ENCODE measurements at regions not wholly inside any gene's neighbourhood (a gene's known extent, or its start where the extent isn't known, plus 50 kb on each side); places are given as distances from the start of the nearest gene placed in this dataset.

DNA sequence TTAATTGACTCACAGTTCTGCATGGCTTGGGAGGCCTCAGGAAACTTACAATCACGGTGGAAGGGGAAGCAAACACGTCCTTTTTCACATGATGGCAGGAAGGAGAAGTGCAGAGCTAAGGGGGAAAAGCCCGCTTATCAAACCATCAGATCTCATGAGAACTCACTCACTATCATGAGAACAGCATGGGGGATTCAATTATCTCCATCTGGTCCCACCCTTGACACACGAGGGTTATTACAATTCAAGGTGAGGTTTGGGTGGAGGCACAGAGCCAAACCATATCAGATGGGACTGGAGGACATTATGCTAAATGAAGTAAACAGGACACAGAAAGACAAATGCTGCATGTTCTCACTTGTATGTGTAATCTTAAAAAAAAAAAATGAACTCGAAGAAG lies 141.4 kb upstream of the HABP2 start:
- Histone ChIP-seq H3K36me3 (no peaks in the 10 kb centered on the region), H3K27ac (no peak overlapping the region), H3K4me1 (ENCODE audit: control insufficient read depth in 1 of 2, low read depth in 2 of 2) (no peaks in the 10 kb centered on the region), H3K4me3 (no peak overlapping the region), H3K27me3 (replicated peaks; ENCODE audit: insufficient read depth) (no peaks in the 10 kb centered on the region), H3K9me3 (no peaks in the 10 kb centered on the region)
- no peak for TF ChIP-seq CTCF (IDR thresholded peaks at IDR 0.05)
- DNase-seq (ENCODE audit: low spot score) (no peak), ATAC-seq (ENCODE audit: insufficient number of reproducible peaks, low FRiP score, low read depth) (no peak)

DNA sequence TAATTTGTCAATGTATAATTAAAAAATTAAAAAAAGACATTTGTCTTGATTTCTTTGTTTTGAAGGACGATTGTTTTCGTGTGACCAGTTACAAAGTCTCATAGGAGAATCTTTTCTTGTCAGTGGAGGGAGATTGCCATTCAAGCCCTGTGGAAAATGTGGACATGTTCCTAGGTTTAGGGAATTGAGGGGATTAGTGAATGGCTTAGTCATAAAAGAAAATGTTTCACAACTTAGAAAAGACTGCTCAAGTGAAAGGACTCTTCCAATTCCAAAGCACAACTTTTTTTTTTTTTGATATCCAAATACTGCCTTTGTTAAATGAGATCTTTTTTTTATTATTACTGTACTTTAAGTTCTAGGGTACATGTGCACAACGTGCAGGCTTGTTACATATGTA lies 140.7 kb upstream of the HABP2 start:
- Histone ChIP-seq H3K36me3 (no peaks in the 10 kb centered on the region), H3K27ac (no peak overlapping the region), H3K4me1 (ENCODE audit: control insufficient read depth in 1 of 2, low read depth in 2 of 2) (no peaks in the 10 kb centered on the region), H3K27me3 (replicated peaks; ENCODE audit: insufficient read depth) (no peaks in the 10 kb centered on the region), H3K4me3 (no peak overlapping the region), H3K9me3 (no peaks in the 10 kb centered on the region)
- DNase-seq (ENCODE audit: low spot score) (no peak), ATAC-seq (ENCODE audit: insufficient number of reproducible peaks, low FRiP score, low read depth) (no peak)
- TF ChIP-seq CTCF (IDR thresholded peaks at IDR 0.05): no peak

DNA sequence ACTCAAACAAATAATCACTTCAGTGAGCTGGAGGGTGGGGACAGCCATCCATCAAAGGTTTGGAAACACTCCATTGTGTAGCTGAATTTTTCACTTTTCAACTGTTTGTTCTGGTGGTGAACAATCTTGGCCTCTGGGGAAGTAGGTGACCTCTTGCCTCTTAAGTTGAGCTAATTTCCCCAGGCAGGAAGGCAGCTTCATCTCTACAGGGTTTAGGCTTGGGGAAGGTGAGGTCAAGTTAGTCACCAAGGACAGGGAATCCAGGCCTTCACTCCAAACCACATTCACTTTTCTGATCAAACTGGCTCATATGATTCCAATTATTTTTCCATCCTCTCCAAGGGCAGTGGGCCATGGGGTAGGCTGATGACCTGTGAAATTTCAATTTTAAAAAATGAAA lies 138.3 kb upstream of the HABP2 start:
- ATAC-seq (ENCODE audit: insufficient number of reproducible peaks, low FRiP score, low read depth): no peak
- no peak for DNase-seq (ENCODE audit: low spot score)
- TF ChIP-seq CTCF (IDR thresholded peaks at IDR 0.05): no peak
- Histone ChIP-seq H3K27ac (no peak overlapping the region), H3K27me3 (replicated peaks; ENCODE audit: insufficient read depth) (no peaks in the 10 kb centered on the region), H3K4me1 (ENCODE audit: control insufficient read depth in 1 of 2, low read depth in 2 of 2) (no peaks in the 10 kb centered on the region), H3K9me3 (peaks cover 4% of the 10 kb centered on the region), H3K4me3 (no peak overlapping the region), H3K36me3 (no peaks in the 10 kb centered on the region)

DNA sequence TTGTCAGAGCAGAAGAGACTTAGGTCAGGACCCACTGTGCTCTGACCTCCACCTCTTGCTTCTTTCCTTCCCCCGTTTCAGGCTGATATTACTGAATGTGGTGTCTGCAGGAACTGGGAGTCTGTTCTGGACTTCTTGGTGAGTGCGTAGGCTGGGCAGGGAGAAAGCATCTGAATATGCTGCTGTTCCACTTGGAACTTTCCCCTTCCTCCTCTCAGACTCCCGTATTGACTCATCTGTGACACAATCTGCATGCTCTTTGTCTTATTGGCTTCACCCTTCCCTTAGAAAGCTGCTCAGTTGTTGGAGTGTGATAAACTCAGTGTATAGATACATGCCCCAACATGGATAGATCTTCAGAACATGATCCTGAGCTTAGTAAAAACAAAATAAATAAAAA lies 137.6 kb upstream of the HABP2 start:
- Histone ChIP-seq H3K27ac (no peak overlapping the region), H3K27me3 (replicated peaks; ENCODE audit: insufficient read depth) (no peaks in the 10 kb centered on the region), H3K36me3 (no peaks in the 10 kb centered on the region), H3K4me1 (ENCODE audit: control insufficient read depth in 1 of 2, low read depth in 2 of 2) (no peaks in the 10 kb centered on the region), H3K9me3 (peaks cover 10% of the 10 kb centered on the region), H3K4me3 (no peak overlapping the region)
- DNase-seq (ENCODE audit: low spot score): no peak
- no peak for TF ChIP-seq CTCF (IDR thresholded peaks at IDR 0.05)
- ATAC-seq (ENCODE audit: insufficient number of reproducible peaks, low FRiP score, low read depth): no peak

- ATAC-seq (ENCODE audit: insufficient number of reproducible peaks, low FRiP score, low read depth) (no peak), DNase-seq (ENCODE audit: low spot score) (no peak)
- Histone ChIP-seq H3K27me3 (replicated peaks; ENCODE audit: insufficient read depth) (no peaks in the 10 kb centered on the region), H3K4me3 (no peak overlapping the region), H3K27ac (no peak overlapping the region), H3K4me1 (ENCODE audit: control insufficient read depth in 1 of 2, low read depth in 2 of 2) (no peaks in the 10 kb centered on the region), H3K9me3 (peaks cover 14% of the 10 kb centered on the region), H3K36me3 (no peaks in the 10 kb centered on the region)
- no peak for TF ChIP-seq CTCF (IDR thresholded peaks at IDR 0.05)
Observed at GRCh38 chr10:113420057-113420732, 132.7 kb upstream of the HABP2 start.
